ENCODE measurements at regions not wholly inside any gene's neighbourhood (a gene's known extent, or its start where the extent isn't known, plus 50 kb on each side); places are given as distances from the start of the nearest gene placed in this dataset.

DNA sequence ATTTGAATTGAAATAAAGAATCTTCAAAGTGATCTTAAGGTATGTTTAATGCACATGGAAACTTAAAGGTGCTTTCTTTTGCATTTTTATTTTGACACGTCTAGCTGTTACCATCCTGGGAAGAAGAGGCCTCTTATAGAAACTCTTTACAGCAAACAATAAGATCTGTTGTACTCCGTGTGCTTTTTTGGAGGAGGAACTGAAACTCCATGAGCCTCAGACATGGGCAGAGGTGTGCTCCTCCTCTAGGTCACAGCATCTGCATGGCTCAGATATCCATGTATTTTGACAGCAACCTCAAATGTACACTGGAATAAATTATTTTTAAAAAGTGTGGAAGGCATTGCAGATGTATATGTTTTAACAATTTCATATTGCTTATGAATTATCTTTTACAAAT, 783.3 kb upstream of the SALL3 start:
- TF ChIP-seq TARDBP (IDR thresholded peaks at IDR 0.05) (no peak), ELF4 (IDR thresholded peaks at IDR 0.05) (no peak), L3MBTL2 (conservative IDR thresholded peaks at IDR 0.05) (no peak), SUZ12 (IDR thresholded peaks at IDR 0.05) (no peak), LEF1 (IDR thresholded peaks at IDR 0.05; ENCODE audit: borderline replicate concordance) (no peak), FOXM1 (IDR thresholded peaks at IDR 0.05; ENCODE audit: borderline replicate concordance) (no peak)
